ENCODE measurements at regions not wholly inside any gene's neighbourhood (a gene's known extent, or its start where the extent isn't known, plus 50 kb on each side); places are given as distances from the start of the nearest gene placed in this dataset.
A peak's percentile ranks its signal among the peaks of the same experiment; 100 is the strongest.

- no peak for ATAC-seq (replicated peaks in 1 of 4)
- peaks cover 0 to 2% of the 10 kb centered on the region in 2 donors for H3K27me3 Mint-ChIP-seq
- Histone ChIP-seq H3K36me3 (ENCODE audit: control insufficient read depth in 2 of 2, extremely low read depth in 1 of 2, insufficient read depth in 1 of 2, low read length in 1 of 2) (no peaks in the 10 kb centered on the region), H3K27me3 (replicated peaks in 1 of 2; ENCODE audit: control insufficient read depth in 2 of 2, extremely low read depth in 1 of 2, insufficient read depth in 2 of 2, low read length in 1 of 2) (no peaks in the 10 kb centered on the region), H3K9me3 (no peaks in the 10 kb centered on the region), H3K4me1 (ENCODE audit: control insufficient read depth in 1 of 2, extremely low read depth in 1 of 2, insufficient read depth in 2 of 2, low read length in 2 of 2) (no peaks in the 10 kb centered on the region), H3K27ac (ENCODE audit: low read length) (no peak overlapping the region), H3K4me3 (ENCODE audit: control insufficient read depth in 1 of 2, extremely low read depth in 1 of 2, low read length in 1 of 2) (no peak overlapping the region)
- no peak overlapping the region for H3K4me3 Mint-ChIP-seq
- no peaks in the 10 kb centered on the region for H3K36me3 Mint-ChIP-seq
- H3K27ac Mint-ChIP-seq, result no peak overlapping the region
- DNase-seq, result no peak
- ChIA-PET CTCF (no interaction called here), POLR2A (no interaction called here)
- no peaks in the 10 kb centered on the region for H3K9me3 Mint-ChIP-seq
- H3K4me1 Mint-ChIP-seq, result no peaks in the 10 kb centered on the region
Measured at GRCh38 chr1:199002661-199003060, 363.8 kb downstream of the PTPRC start.

GRCh38 chr1:199007423-199007822 lies 368.6 kb downstream of the PTPRC start:
- no peak for DNase-seq
- H3K27ac Mint-ChIP-seq, result no peak overlapping the region
- WGBS (ENCODE audit: insufficient coverage), result 100% methylated on average over 1 of the region's 2 CpGs

DNA sequence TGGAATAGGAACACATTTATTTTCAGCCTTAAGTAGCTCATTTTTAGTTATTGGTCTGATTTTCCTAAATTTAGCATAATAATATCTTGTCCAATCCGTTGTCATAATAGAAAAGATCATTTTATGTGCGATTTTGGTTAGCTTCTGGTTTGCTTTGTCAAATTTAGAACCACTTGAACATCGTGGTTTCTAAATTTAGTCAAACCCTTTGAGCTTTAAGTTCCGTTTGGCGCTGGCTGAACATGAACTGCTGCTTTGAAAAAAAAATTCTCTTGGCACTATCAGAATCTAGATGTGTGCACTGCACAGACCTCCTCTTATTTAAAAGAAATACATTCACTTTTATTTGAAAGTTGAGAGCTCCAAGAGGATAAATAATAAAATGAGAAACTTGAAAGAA lies 370.6 kb downstream of the PTPRC start:
- no peaks in the 10 kb centered on the region for H3K9me3 ChIP-seq
- ChIA-PET POLR2A (interaction anchor here in 1 of 2 donors (0.5 kb wide), 1 partner anchor 37 kb away, joined by 5 read pairs; no protein-coding TSS in a partner anchor), CTCF (interaction anchor here in 1 of 2 donors (0.6 kb wide), 1 partner anchor 449 kb away, joined by 3 read pairs; no protein-coding TSS in a partner anchor)
- H3K36me3 ChIP-seq (ENCODE audit: control insufficient read depth in 2 of 2, extremely low read depth in 1 of 2, insufficient read depth in 1 of 2, low read length in 1 of 2), result no peaks in the 10 kb centered on the region
- Mint-ChIP-seq H3K9me3 (no peaks in the 10 kb centered on the region), H3K4me1 (peaks cover 21 to 26% (median 26%) of the 10 kb centered on the region in 3 donors), H3K27me3 (peaks cover 0 to 2% of the 10 kb centered on the region in 2 donors), H3K36me3 (no peaks in the 10 kb centered on the region), H3K4me3 (peak overlapping the region in 2 of 3 donors; percentile 25 to 39), H3K27ac (no peak overlapping the region)
- no peak overlapping the region for H3K4me3 ChIP-seq (ENCODE audit: control insufficient read depth in 1 of 2, extremely low read depth in 1 of 2, low read length in 1 of 2)
- H3K27me3 ChIP-seq (replicated peaks in 1 of 2; ENCODE audit: control insufficient read depth in 2 of 2, extremely low read depth in 1 of 2, insufficient read depth in 2 of 2, low read length in 1 of 2), result no peaks in the 10 kb centered on the region
- peaks cover 11 to 26% of the 10 kb centered on the region in 2 experiments for H3K4me1 ChIP-seq (ENCODE audit: control insufficient read depth in 1 of 2, extremely low read depth in 1 of 2, insufficient read depth in 2 of 2, low read length in 2 of 2)
- peak in 1 of 4 experiments; percentile 50 for ATAC-seq (replicated peaks in 1 of 4)
- no peak overlapping the region for H3K27ac ChIP-seq (ENCODE audit: low read length)
- WGBS (ENCODE audit: insufficient coverage), result no CpG with 5 or more reads among the region's 5 CpGs
- DNase-seq, result peak in 1 of 35 experiments; percentile 15

More at GRCh38 chr1:199007423-199007822, 368.6 kb downstream of the PTPRC start:
- H3K27me3 ChIP-seq (replicated peaks in 1 of 2; ENCODE audit: control insufficient read depth in 2 of 2, extremely low read depth in 1 of 2, insufficient read depth in 2 of 2, low read length in 1 of 2), result no peaks in the 10 kb centered on the region
- no peaks in the 10 kb centered on the region for H3K36me3 ChIP-seq (ENCODE audit: control insufficient read depth in 2 of 2, extremely low read depth in 1 of 2, insufficient read depth in 1 of 2, low read length in 1 of 2)
- H3K27ac ChIP-seq (ENCODE audit: low read length), result no peak overlapping the region
- no peak overlapping the region for H3K4me3 ChIP-seq (ENCODE audit: control insufficient read depth in 1 of 2, extremely low read depth in 1 of 2, low read length in 1 of 2)
- peaks cover 21 to 26% (median 23%) of the 10 kb centered on the region in 3 donors for H3K4me1 Mint-ChIP-seq
- no peak for ATAC-seq (replicated peaks in 1 of 4)
- ChIA-PET CTCF (no interaction called here), POLR2A (no interaction called here)
- H3K4me1 ChIP-seq (ENCODE audit: control insufficient read depth in 1 of 2, extremely low read depth in 1 of 2, insufficient read depth in 2 of 2, low read length in 2 of 2), result peaks cover 11 to 26% of the 10 kb centered on the region in 2 experiments
- H3K9me3 ChIP-seq, result no peaks in the 10 kb centered on the region
- no peaks in the 10 kb centered on the region for H3K36me3 Mint-ChIP-seq
- H3K27me3 Mint-ChIP-seq, result peaks cover 0 to 2% of the 10 kb centered on the region in 2 donors
- H3K9me3 Mint-ChIP-seq, result no peaks in the 10 kb centered on the region
- H3K4me3 Mint-ChIP-seq, result no peak overlapping the region

DNA sequence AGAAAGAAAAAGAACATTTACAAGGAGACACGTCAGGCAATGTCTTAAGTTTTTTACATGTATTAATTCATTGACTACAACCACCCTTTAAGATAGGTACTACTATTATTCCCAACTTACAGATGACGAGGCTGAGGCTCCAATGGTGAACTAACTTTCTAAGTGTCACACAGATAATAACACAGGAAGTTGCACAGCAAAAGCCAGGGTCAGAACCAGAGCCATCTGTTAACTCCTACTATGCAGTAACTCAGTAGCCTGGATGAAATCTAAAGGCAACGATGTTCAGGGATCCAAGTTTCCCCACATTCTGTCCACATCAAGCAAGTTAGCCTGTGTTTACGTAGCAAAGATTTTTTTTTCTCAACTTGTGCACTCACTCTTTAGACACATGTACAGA lies 371.7 kb downstream of the PTPRC start:
- CTCF ChIA-PET, result no interaction called here

GRCh38 chr1:199010933-199011332 lies 372.1 kb downstream of the PTPRC start:
- DNase-seq, result no peak
- H3K27me3 ChIP-seq (replicated peaks in 1 of 2; ENCODE audit: control insufficient read depth in 2 of 2, extremely low read depth in 1 of 2, insufficient read depth in 2 of 2, low read length in 1 of 2), result no peaks in the 10 kb centered on the region
- peaks cover 24 to 34% (median 26%) of the 10 kb centered on the region in 3 donors for H3K4me1 Mint-ChIP-seq
- WGBS (ENCODE audit: insufficient coverage), result 38% methylated on average over 1 of the region's 2 CpGs
- no peaks in the 10 kb centered on the region for H3K36me3 ChIP-seq (ENCODE audit: control insufficient read depth in 2 of 2, extremely low read depth in 1 of 2, insufficient read depth in 1 of 2, low read length in 1 of 2)
- ChIA-PET CTCF (no interaction called here), POLR2A (interaction anchor here in 1 of 2 donors (0.7 kb wide), 1 partner anchor 57 kb away, joined by 3 read pairs; no protein-coding TSS in a partner anchor)
- H3K4me3 Mint-ChIP-seq, result peak overlapping the region in 1 of 3 donors; percentile 19
- H3K9me3 Mint-ChIP-seq, result no peaks in the 10 kb centered on the region
- peaks cover 11 to 26% of the 10 kb centered on the region in 2 experiments for H3K4me1 ChIP-seq (ENCODE audit: control insufficient read depth in 1 of 2, extremely low read depth in 1 of 2, insufficient read depth in 2 of 2, low read length in 2 of 2)
- no peak overlapping the region for H3K27ac Mint-ChIP-seq
- no peaks in the 10 kb centered on the region for H3K9me3 ChIP-seq
- H3K36me3 Mint-ChIP-seq, result no peaks in the 10 kb centered on the region
- ATAC-seq (replicated peaks in 1 of 4), result no peak
- no peak overlapping the region for H3K27ac ChIP-seq (ENCODE audit: low read length)
- peaks cover 0 to 2% of the 10 kb centered on the region in 2 donors for H3K27me3 Mint-ChIP-seq
- no peak overlapping the region for H3K4me3 ChIP-seq (ENCODE audit: control insufficient read depth in 1 of 2, extremely low read depth in 1 of 2, low read length in 1 of 2)

More for the DNA sequence above, 371.7 kb downstream of the PTPRC start:
- 35% methylated on average over 3 of the region's 4 CpGs for WGBS (ENCODE audit: insufficient coverage)
- H3K4me3 Mint-ChIP-seq, result peak overlapping the region in 1 of 3 donors; percentile 19
- no peaks in the 10 kb centered on the region for H3K9me3 Mint-ChIP-seq
- no peaks in the 10 kb centered on the region for H3K36me3 Mint-ChIP-seq
- H3K27me3 Mint-ChIP-seq, result peaks cover 0 to 2% of the 10 kb centered on the region in 2 donors
- no peaks in the 10 kb centered on the region for H3K36me3 ChIP-seq (ENCODE audit: control insufficient read depth in 2 of 2, extremely low read depth in 1 of 2, insufficient read depth in 1 of 2, low read length in 1 of 2)
- peak in 3 of 4 experiments; percentile 37 to 54 (median 48) for ATAC-seq (replicated peaks in 1 of 4)
- peak in 2 of 35 experiments; percentile 14 to 40 for DNase-seq
- peaks cover 24 to 34% (median 26%) of the 10 kb centered on the region in 3 donors for H3K4me1 Mint-ChIP-seq
- H3K27ac Mint-ChIP-seq, result no peak overlapping the region
- no peak overlapping the region for H3K27ac ChIP-seq (ENCODE audit: low read length)
- no peaks in the 10 kb centered on the region for H3K9me3 ChIP-seq
- H3K4me3 ChIP-seq (ENCODE audit: control insufficient read depth in 1 of 2, extremely low read depth in 1 of 2, low read length in 1 of 2), result peak overlapping the region in 1 of 2 donors; percentile 40
- POLR2A ChIA-PET, result no interaction called here
- H3K27me3 ChIP-seq (replicated peaks in 1 of 2; ENCODE audit: control insufficient read depth in 2 of 2, extremely low read depth in 1 of 2, insufficient read depth in 2 of 2, low read length in 1 of 2), result no peaks in the 10 kb centered on the region
- peaks cover 11 to 26% of the 10 kb centered on the region in 2 experiments for H3K4me1 ChIP-seq (ENCODE audit: control insufficient read depth in 1 of 2, extremely low read depth in 1 of 2, insufficient read depth in 2 of 2, low read length in 2 of 2)

- ATAC-seq (replicated peaks in 1 of 4) (no peak), DNase-seq (no peak)
- H3K27ac ChIP-seq (ENCODE audit: low read length), result no peak overlapping the region
- H3K4me3 Mint-ChIP-seq, result no peak overlapping the region
- no peak overlapping the region for H3K4me3 ChIP-seq (ENCODE audit: control insufficient read depth in 1 of 2, extremely low read depth in 1 of 2, low read length in 1 of 2)
- CTCF ChIA-PET, result interaction anchor here in 1 of 2 donors (0.9 kb wide), 1 partner anchor 10 kb away, joined by 3 read pairs; no protein-coding TSS in a partner anchor
- no peaks in the 10 kb centered on the region for H3K9me3 ChIP-seq
- no peaks in the 10 kb centered on the region for H3K9me3 Mint-ChIP-seq
- H3K4me1 Mint-ChIP-seq, result peaks cover 6 to 17% (median 7%) of the 10 kb centered on the region in 3 donors
- WGBS (ENCODE audit: insufficient coverage), result no CpG with 5 or more reads among the region's 2 CpGs
- no peaks in the 10 kb centered on the region for H3K36me3 Mint-ChIP-seq
- H3K27me3 Mint-ChIP-seq, result no peaks in the 10 kb centered on the region
- H3K27ac Mint-ChIP-seq, result no peak overlapping the region
- no peaks in the 10 kb centered on the region for H3K27me3 ChIP-seq (replicated peaks in 1 of 2; ENCODE audit: control insufficient read depth in 2 of 2, extremely low read depth in 1 of 2, insufficient read depth in 2 of 2, low read length in 1 of 2)
- POLR2A ChIA-PET, result interaction anchor here in 1 of 2 donors (0.7 kb wide), 1 partner anchor 496 kb away, joined by 3 read pairs; no protein-coding TSS in a partner anchor
- H3K4me1 ChIP-seq (ENCODE audit: control insufficient read depth in 1 of 2, extremely low read depth in 1 of 2, insufficient read depth in 2 of 2, low read length in 2 of 2), result peaks cover 3 to 7% of the 10 kb centered on the region in 2 experiments
- no peaks in the 10 kb centered on the region for H3K36me3 ChIP-seq (ENCODE audit: control insufficient read depth in 2 of 2, extremely low read depth in 1 of 2, insufficient read depth in 1 of 2, low read length in 1 of 2)
Measured at GRCh38 chr1:199015799-199016198, 377.0 kb downstream of the PTPRC start.
